ENCODE measurements at regions not wholly inside any gene's neighbourhood (a gene's known extent, or its start where the extent isn't known, plus 50 kb on each side); places are given as distances from the start of the nearest gene placed in this dataset.
"Not testable (repeated sequence)": the region's sequence is repeated elsewhere in the genome, so short reads cannot be mapped to it uniquely, and the experiment has no call there.

GRCh38 chr2:147001061-147001460 lies 843.8 kb upstream of the ACVR2A start:
- DNase-seq, result no peak

GRCh38 chr2:147000151-147000550 lies 844.7 kb upstream of the ACVR2A start:
- not testable (repeated sequence) for DNase-seq

GRCh38 chr2:146997945-146998344 lies 846.9 kb upstream of the ACVR2A start:
- no peak for DNase-seq

- DNase-seq, result no peak
These were observed 847.3 kb upstream of the ACVR2A start for GRCh38 chr2:146997488-146997887.

- no peak for DNase-seq
These were observed 850.6 kb upstream of the ACVR2A start for GRCh38 chr2:146994246-146994645.

GRCh38 chr2:146992466-146992865 lies 852.4 kb upstream of the ACVR2A start:
- no peak for DNase-seq

GRCh38 chr2:146992057-146992456 lies 852.8 kb upstream of the ACVR2A start:
- DNase-seq, result peak; percentile 32

GRCh38 chr2:146990311-146991054 lies 854.3 kb upstream of the ACVR2A start:
- DNase-seq, result peak; percentile 61

GRCh38 chr2:146989741-146990140 lies 855.1 kb upstream of the ACVR2A start:
- no peak for DNase-seq

GRCh38 chr2:146987996-146988395 lies 856.8 kb upstream of the ACVR2A start:
- DNase-seq, result no peak

- DNase-seq, result no peak
These were observed 858.7 kb upstream of the ACVR2A start for GRCh38 chr2:146986161-146986560.

- DNase-seq, result no peak
These were observed 859.1 kb upstream of the ACVR2A start for GRCh38 chr2:146985753-146986152.

- no peak for DNase-seq
These were observed 860.8 kb upstream of the ACVR2A start for GRCh38 chr2:146984014-146984413.

- DNase-seq, result peak; percentile 72
These were observed 862.4 kb upstream of the ACVR2A start for GRCh38 chr2:146982393-146982846.

- peak; percentile 37 for DNase-seq
These were observed 862.9 kb upstream of the ACVR2A start for GRCh38 chr2:146981921-146982320.

GRCh38 chr2:146979746-146980145 lies 865.1 kb upstream of the ACVR2A start:
- DNase-seq, result no peak

GRCh38 chr2:146978577-146979555 lies 866.0 kb upstream of the ACVR2A start:
- DNase-seq, result peak; percentile 34

GRCh38 chr2:146970981-146971380 lies 873.8 kb upstream of the ACVR2A start:
- not testable (repeated sequence) for DNase-seq

GRCh38 chr2:146969703-146970102 lies 875.1 kb upstream of the ACVR2A start:
- not testable (repeated sequence) for DNase-seq

- no peak for DNase-seq
These were observed 880.3 kb upstream of the ACVR2A start for GRCh38 chr2:146964494-146964893.

GRCh38 chr2:146954544-146954943 lies 890.3 kb upstream of the ACVR2A start:
- DNase-seq, result no peak

- DNase-seq, result no peak
These were observed 892.1 kb upstream of the ACVR2A start for GRCh38 chr2:146952696-146953095.

- no peak for DNase-seq
These were observed 893.9 kb upstream of the ACVR2A start for GRCh38 chr2:146950911-146951310.
